GM23338 (cell line): ENCODE measurements at regions not wholly inside any gene's neighbourhood (a gene's known extent, or its start where the extent isn't known, plus 50 kb on each side); places are given as distances from the start of the nearest gene placed in this dataset.

Source experiments
- CREB1 ChIP-seq: fragments of 250-450 bp; sonication (Bioruptor Pico); IDR thresholded peaks from 2 replicates; pipeline ENCODE4 v1.5.0; 2020; ENCODE audit warnings: low read depth, mild to moderate bottlenecking, moderate library complexity
- CTCF ChIP-seq, 2 experiments: fragments of 200-600 bp in 1 of 2; sonication (generic) in 1 of 2; conservative IDR thresholded peaks; 2 replicates each; pipeline versions ENCODE4 v1.5.1 to v1.6.1; 2016 to 2017; ENCODE audit warnings: antibody characterized with exemption in 2 of 2, low read depth in 2 of 2, mild to moderate bottlenecking in 2 of 2, moderate library complexity in 1 of 2
- ETS1 ChIP-seq: IDR thresholded peaks from 2 replicates; pipeline ENCODE4 v1.6.1; 2016; ENCODE audit warnings: antibody characterized with exemption
- EZH2 ChIP-seq: fragments of 200-600 bp; sonication (generic); IDR thresholded peaks from one replicate; pipeline ENCODE4 v1.8.0; 2017; ENCODE audit warnings: antibody characterized with exemption, mild to moderate bottlenecking, low read depth; ENCODE audit not compliant: unreplicated experiment
- EZH2phosphoT487 ChIP-seq: fragments of 200-600 bp; sonication (generic); IDR thresholded peaks from one replicate; pipeline ENCODE4 v1.8.1; 2018; ENCODE audit warnings: antibody characterized with exemption; ENCODE audit not compliant: unreplicated experiment
- JUNB ChIP-seq: IDR thresholded peaks from one replicate; pipeline ENCODE4 v1.6.1; 2016; ENCODE audit warnings: antibody characterized with exemption; ENCODE audit not compliant: unreplicated experiment
- NANOG ChIP-seq: IDR thresholded peaks from 2 replicates; pipeline ENCODE4 v1.6.1; 2016; ENCODE audit warnings: antibody characterized with exemption, borderline replicate concordance
- POLR2AphosphoS5 ChIP-seq: IDR thresholded peaks from 2 replicates; pipeline ENCODE4 v1.6.1; 2016; ENCODE audit warnings: antibody characterized with exemption, low read depth
- REST ChIP-seq: IDR thresholded peaks from one replicate; pipeline ENCODE4 v1.6.1; 2018; ENCODE audit warnings: antibody characterized with exemption; ENCODE audit not compliant: unreplicated experiment
- STAT1 ChIP-seq: IDR thresholded peaks from one replicate; pipeline ENCODE4 v1.6.1; 2016; ENCODE audit warnings: antibody characterized with exemption; ENCODE audit not compliant: unreplicated experiment
- ZNF114 ChIP-seq: fragments of 250-450 bp; sonication (Bioruptor Pico); IDR thresholded peaks from 2 replicates; pipeline ENCODE4 v1.5.0; 2020; ENCODE audit warnings: mild to moderate bottlenecking, moderate library complexity
- ZNF331 ChIP-seq: fragments of 250-450 bp; sonication (Bioruptor Pico); IDR thresholded peaks from 2 replicates; pipeline ENCODE4 v1.5.0; 2020; ENCODE audit warnings: low read depth, mild to moderate bottlenecking, moderate library complexity
- TF ChIP-seq, protein P1 (sequence below): fragments of 250-450 bp; sonication (Bioruptor Pico); IDR thresholded peaks from 2 replicates; pipeline ENCODE4 v1.5.0; 2020; ENCODE audit warnings: mild to moderate bottlenecking, moderate library complexity

GRCh38 chr7:93018716-93019115 is 99.1 kb downstream of the SAMD9 start:
- TF ChIP-seq CTCF (conservative IDR thresholded peaks at IDR 0.05; ENCODE audit: low read depth in 2 of 2) = no peak
- TF ChIP-seq EZH2phosphoT487 = no peak
- TF ChIP-seq EZH2 = no peak
- no peak for TF ChIP-seq POLR2AphosphoS5
- no peak for TF ChIP-seq ETS1
- TF ChIP-seq REST = no peak
- TF ChIP-seq JUNB = no peak
- TF ChIP-seq STAT1 = no peak
- no peak for TF ChIP-seq ZNF331 (CRISPR knock-in tag)
- TF ChIP-seq, protein P1, sequence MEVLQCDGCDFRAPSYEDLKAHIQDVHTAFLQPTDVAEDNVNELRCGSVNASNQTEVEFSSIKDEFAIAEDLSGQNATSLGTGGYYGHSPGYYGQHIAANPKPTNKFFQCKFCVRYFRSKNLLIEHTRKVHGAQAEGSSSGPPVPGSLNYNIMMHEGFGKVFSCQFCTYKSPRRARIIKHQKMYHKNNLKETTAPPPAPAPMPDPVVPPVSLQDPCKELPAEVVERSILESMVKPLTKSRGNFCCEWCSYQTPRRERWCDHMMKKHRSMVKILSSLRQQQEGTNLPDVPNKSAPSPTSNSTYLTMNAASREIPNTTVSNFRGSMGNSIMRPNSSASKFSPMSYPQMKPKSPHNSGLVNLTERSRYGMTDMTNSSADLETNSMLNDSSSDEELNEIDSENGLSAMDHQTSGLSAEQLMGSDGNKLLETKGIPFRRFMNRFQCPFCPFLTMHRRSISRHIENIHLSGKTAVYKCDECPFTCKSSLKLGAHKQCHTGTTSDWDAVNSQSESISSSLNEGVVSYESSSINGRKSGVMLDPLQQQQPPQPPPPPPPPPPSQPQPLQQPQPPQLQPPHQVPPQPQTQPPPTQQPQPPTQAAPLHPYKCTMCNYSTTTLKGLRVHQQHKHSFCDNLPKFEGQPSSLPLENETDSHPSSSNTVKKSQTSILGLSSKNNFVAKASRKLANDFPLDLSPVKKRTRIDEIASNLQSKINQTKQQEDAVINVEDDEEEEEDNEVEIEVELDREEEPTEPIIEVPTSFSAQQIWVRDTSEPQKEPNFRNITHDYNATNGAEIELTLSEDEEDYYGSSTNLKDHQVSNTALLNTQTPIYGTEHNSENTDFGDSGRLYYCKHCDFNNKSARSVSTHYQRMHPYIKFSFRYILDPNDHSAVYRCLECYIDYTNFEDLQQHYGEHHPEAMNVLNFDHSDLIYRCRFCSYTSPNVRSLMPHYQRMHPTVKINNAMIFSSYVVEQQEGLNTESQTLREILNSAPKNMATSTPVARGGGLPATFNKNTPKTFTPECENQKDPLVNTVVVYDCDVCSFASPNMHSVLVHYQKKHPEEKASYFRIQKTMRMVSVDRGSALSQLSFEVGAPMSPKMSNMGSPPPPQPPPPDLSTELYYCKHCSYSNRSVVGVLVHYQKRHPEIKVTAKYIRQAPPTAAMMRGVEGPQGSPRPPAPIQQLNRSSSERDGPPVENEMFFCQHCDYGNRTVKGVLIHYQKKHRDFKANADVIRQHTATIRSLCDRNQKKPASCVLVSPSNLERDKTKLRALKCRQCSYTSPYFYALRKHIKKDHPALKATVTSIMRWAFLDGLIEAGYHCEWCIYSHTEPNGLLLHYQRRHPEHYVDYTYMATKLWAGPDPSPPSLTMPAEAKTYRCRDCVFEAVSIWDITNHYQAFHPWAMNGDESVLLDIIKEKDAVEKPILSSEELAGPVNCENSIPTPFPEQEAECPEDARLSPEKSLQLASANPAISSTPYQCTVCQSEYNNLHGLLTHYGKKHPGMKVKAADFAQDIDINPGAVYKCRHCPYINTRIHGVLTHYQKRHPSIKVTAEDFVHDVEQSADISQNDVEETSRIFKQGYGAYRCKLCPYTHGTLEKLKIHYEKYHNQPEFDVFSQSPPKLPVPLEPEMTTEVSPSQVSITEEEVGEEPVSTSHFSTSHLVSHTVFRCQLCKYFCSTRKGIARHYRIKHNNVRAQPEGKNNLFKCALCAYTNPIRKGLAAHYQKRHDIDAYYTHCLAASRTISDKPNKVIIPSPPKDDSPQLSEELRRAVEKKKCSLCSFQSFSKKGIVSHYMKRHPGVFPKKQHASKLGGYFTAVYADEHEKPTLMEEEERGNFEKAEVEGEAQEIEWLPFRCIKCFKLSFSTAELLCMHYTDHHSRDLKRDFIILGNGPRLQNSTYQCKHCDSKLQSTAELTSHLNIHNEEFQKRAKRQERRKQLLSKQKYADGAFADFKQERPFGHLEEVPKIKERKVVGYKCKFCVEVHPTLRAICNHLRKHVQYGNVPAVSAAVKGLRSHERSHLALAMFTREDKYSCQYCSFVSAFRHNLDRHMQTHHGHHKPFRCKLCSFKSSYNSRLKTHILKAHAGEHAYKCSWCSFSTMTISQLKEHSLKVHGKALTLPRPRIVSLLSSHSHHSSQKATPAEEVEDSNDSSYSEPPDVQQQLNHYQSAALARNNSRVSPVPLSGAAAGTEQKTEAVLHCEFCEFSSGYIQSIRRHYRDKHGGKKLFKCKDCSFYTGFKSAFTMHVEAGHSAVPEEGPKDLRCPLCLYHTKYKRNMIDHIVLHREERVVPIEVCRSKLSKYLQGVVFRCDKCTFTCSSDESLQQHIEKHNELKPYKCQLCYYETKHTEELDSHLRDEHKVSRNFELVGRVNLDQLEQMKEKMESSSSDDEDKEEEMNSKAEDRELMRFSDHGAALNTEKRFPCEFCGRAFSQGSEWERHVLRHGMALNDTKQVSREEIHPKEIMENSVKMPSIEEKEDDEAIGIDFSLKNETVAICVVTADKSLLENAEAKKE = no peak
- TF ChIP-seq CREB1 (CRISPR knock-in tag) = no peak
- TF ChIP-seq ZNF114 = no peak
- TF ChIP-seq NANOG = no peak
